CD14-positive monocyte (primary cell): ENCODE measurements at regions not wholly inside any gene's neighbourhood (a gene's known extent, or its start where the extent isn't known, plus 50 kb on each side); places are given as distances from the start of the nearest gene placed in this dataset.

Experiments used
- DNase-seq, 3 donors: peaks; one replicate each; pipeline ENCODE4 v3.0.0-alpha.2; 2011 to 2022
- H2AFZ ChIP-seq: 2 replicates; pipeline ENCODE4 v1.6.0; 2012; ENCODE audit warnings: mild to moderate bottlenecking, low read depth, low read length, inconsistent platforms; ENCODE audit not compliant: insufficient read depth, poor library complexity, severe bottlenecking
- H3K27ac ChIP-seq, 2 donors: 1 replicate in 1 of 2; 2 replicates in 1 of 2; pipeline ENCODE4 v1.5.1; 2012 to 2013; ENCODE audit warnings: low read length in 2 of 2, control low read depth in 1 of 2, inconsistent platforms in 1 of 2, low read depth in 1 of 2, mild to moderate bottlenecking in 1 of 2
- H3K27me3 ChIP-seq, 2 donors: one replicate each; pipeline versions ENCODE4 v1.6.0 to v1.6.1; 2011 to 2013; ENCODE audit warnings: low read length in 2 of 2; ENCODE audit not compliant: control insufficient read depth in 2 of 2, insufficient read depth in 2 of 2
- H3K36me3 ChIP-seq, 2 donors: replicated peaks in 1 of 2; 1 replicate in 1 of 2; 2 replicates in 1 of 2; pipeline versions ENCODE4 v1.5.1 to v1.6.1; 2012 to 2013; ENCODE audit warnings: low read length in 2 of 2, control low read depth in 1 of 2, inconsistent platforms in 1 of 2, mild to moderate bottlenecking in 1 of 2; ENCODE audit not compliant: insufficient read depth in 2 of 2, control insufficient read depth in 1 of 2
- H3K4me1 ChIP-seq, 2 donors: 1 replicate in 1 of 2; 2 replicates in 1 of 2; pipeline versions ENCODE4 v1.5.1 to v1.6.1; 2012 to 2013; ENCODE audit warnings: low read length in 2 of 2, control low read depth in 1 of 2, inconsistent platforms in 1 of 2, mild to moderate bottlenecking in 1 of 2, moderate library complexity in 1 of 2; ENCODE audit not compliant: insufficient read depth in 2 of 2, control insufficient read depth in 1 of 2
- H3K4me2 ChIP-seq: replicated peaks from 2 replicates; pipeline ENCODE3; 2012; ENCODE audit warnings: low read length, moderate library complexity, mild to moderate bottlenecking; ENCODE audit not compliant: poor library complexity, severe bottlenecking; ENCODE audit errors: extremely low read depth
- H3K4me3 ChIP-seq, 3 experiments: fragments of 200-600 bp in 1 of 3; sonication (generic) in 1 of 3; replicated peaks in 1 of 3; 1 replicate in 2 of 3; 2 replicates in 1 of 3; pipeline ENCODE4 v1.5.1; 2011 to 2013; ENCODE audit warnings: low read length in 3 of 3, mild to moderate bottlenecking in 3 of 3, control low read depth in 2 of 3, low read depth in 2 of 3, inconsistent platforms in 1 of 3, moderate library complexity in 1 of 3
- H3K79me2 ChIP-seq: 2 replicates; pipeline ENCODE4 v1.6.0; 2012; ENCODE audit warnings: mild to moderate bottlenecking, control low read depth, inconsistent platforms, low read length, moderate library complexity; ENCODE audit not compliant: insufficient read depth
- H3K9ac ChIP-seq: 2 replicates; pipeline ENCODE4 v1.6.0; 2017; ENCODE audit warnings: low read length, mild to moderate bottlenecking; ENCODE audit not compliant: insufficient read depth, poor library complexity, severe bottlenecking
- H3K9me3 ChIP-seq, 2 donors: replicated peaks in 1 of 2; 1 replicate in 1 of 2; 2 replicates in 1 of 2; pipeline versions ENCODE4 v1.5.1 to v1.6.1; 2012 to 2013; ENCODE audit warnings: low read length in 2 of 2, control low read depth in 1 of 2; ENCODE audit not compliant: control insufficient read depth in 1 of 2, insufficient read depth in 1 of 2
- H4K20me1 ChIP-seq: 2 replicates; pipeline ENCODE4 v1.6.0; 2012; ENCODE audit warnings: mild to moderate bottlenecking, low read length, control low read depth, moderate library complexity; ENCODE audit not compliant: insufficient read depth
- H3K27ac Mint-ChIP-seq, 7 donors: one replicate each; pipeline ENCODE4 v1.8.0; 2020; ENCODE audit warnings: mild to moderate bottlenecking in 7 of 7, mixed read lengths in 7 of 7, moderate library complexity in 6 of 7, inconsistent platforms in 2 of 7
- H3K27me3 Mint-ChIP-seq, 3 donors: one replicate each; pipeline ENCODE4 v1.8.0; 2021 to 2022; ENCODE audit warnings: low read depth in 3 of 3, mild to moderate bottlenecking in 3 of 3, mixed read lengths in 3 of 3, moderate library complexity in 3 of 3, inconsistent platforms in 1 of 3
- H3K36me3 Mint-ChIP-seq, 2 donors: one replicate each; pipeline ENCODE4 v1.8.0; 2020; ENCODE audit warnings: mixed read lengths in 2 of 2, inconsistent platforms in 1 of 2, mild to moderate bottlenecking in 1 of 2
- H3K4me1 Mint-ChIP-seq: one replicate; pipeline ENCODE4 v1.8.0; 2020; ENCODE audit warnings: mild to moderate bottlenecking, mixed read lengths
- H3K4me3 Mint-ChIP-seq, 2 donors: one replicate each; pipeline ENCODE4 v1.8.0; 2020; ENCODE audit warnings: mild to moderate bottlenecking in 2 of 2, mixed read lengths in 2 of 2, moderate library complexity in 1 of 2
- H3K9me3 Mint-ChIP-seq, 7 donors: one replicate each; pipeline ENCODE4 v1.8.0; 2020 to 2022; ENCODE audit warnings: mixed read lengths in 7 of 7, mild to moderate bottlenecking in 6 of 7, moderate library complexity in 6 of 7, inconsistent platforms in 2 of 7
- CTCF ChIP-seq: fragments of 200-600 bp; IDR thresholded peaks from one replicate; pipeline ENCODE4 v1.8.0; 2022; ENCODE audit warnings: antibody characterized with exemption, mild to moderate bottlenecking
- WGBS: methylation state at CpG from one replicate; pipeline ENCODE4 v1.1.5; 2013; ENCODE audit warnings: missing lambda C conversion rate; ENCODE audit not compliant: insufficient coverage; 5-methylcytosine and 5-hydroxymethylcytosine counted together
- intact Hi-C, 2 donors: fragments of 100-400 bp; cut with micrococcal nuclease; formaldehyde crosslinking; loops; one replicate each; pipeline versions ENCODE4 v1.15.0 to v1.15.1; 2023

GRCh38 chrX:6980981-6981380 is 166.5 kb upstream of the STS start:
- H3K9me3 Mint-ChIP-seq, result peaks cover 0 to 22% (median 8%) of the 10 kb centered on the region in 7 donors
- H3K36me3 ChIP-seq, result no peaks in the 10 kb centered on the region
- no peaks in the 10 kb centered on the region for H3K4me1 Mint-ChIP-seq
- H2AFZ ChIP-seq, result no peak overlapping the region
- H3K27me3 Mint-ChIP-seq, result no peaks in the 10 kb centered on the region
- no peak overlapping the region for H3K27ac Mint-ChIP-seq
- H3K27me3 ChIP-seq, result no peaks in the 10 kb centered on the region
- H3K36me3 Mint-ChIP-seq, result no peaks in the 10 kb centered on the region
- H3K9me3 ChIP-seq, result peaks cover 6 to 17% of the 10 kb centered on the region in 2 donors
- no peak for TF ChIP-seq CTCF
- H3K4me3 ChIP-seq, result no peak overlapping the region
- no peak overlapping the region for H3K4me3 Mint-ChIP-seq
- DNase-seq, result no peak
- no peaks in the 10 kb centered on the region for H3K4me1 ChIP-seq
- H3K27ac ChIP-seq, result no peak overlapping the region
- no CpG with 5 or more reads among the region's 2 CpGs for WGBS
- H3K9ac ChIP-seq, result no peak overlapping the region
- intact Hi-C loops, result no loop called here
- H3K4me2 ChIP-seq, result no peak overlapping the region
- H3K79me2 ChIP-seq, result no peaks in the 10 kb centered on the region
- H4K20me1 ChIP-seq, result no peaks in the 10 kb centered on the region

- Mint-ChIP-seq H3K9me3 (peaks cover 5 to 29% (median 23%) of the 10 kb centered on the region in 7 donors), H3K27ac (no peak overlapping the region), H3K27me3 (peaks cover 0 to 7% (median 4%) of the 10 kb centered on the region in 3 donors), H3K4me3 (no peak overlapping the region), H3K4me1 (no peaks in the 10 kb centered on the region), H3K36me3 (no peaks in the 10 kb centered on the region)
- Histone ChIP-seq H3K4me1 (no peaks in the 10 kb centered on the region), H3K27me3 (no peaks in the 10 kb centered on the region), H4K20me1 (no peaks in the 10 kb centered on the region), H3K4me3 (no peak overlapping the region), H3K27ac (no peak overlapping the region), H2AFZ (no peak overlapping the region), H3K9ac (no peak overlapping the region), H3K4me2 (no peak overlapping the region), H3K36me3 (no peaks in the 10 kb centered on the region), H3K9me3 (peaks cover 0 to 22% of the 10 kb centered on the region in 2 donors), H3K79me2 (no peaks in the 10 kb centered on the region)
- WGBS, result no CpG with 5 or more reads among the region's 6 CpGs
- no peak for DNase-seq
- no peak for TF ChIP-seq CTCF
- intact Hi-C loops, result no loop called here
Measured at GRCh38 chrX:6968231-6968630, 179.3 kb upstream of the STS start.
